ENCODE measurements at regions not wholly inside any gene's neighbourhood (a gene's known extent, or its start where the extent isn't known, plus 50 kb on each side); places are given as distances from the start of the nearest gene placed in this dataset.

DNA sequence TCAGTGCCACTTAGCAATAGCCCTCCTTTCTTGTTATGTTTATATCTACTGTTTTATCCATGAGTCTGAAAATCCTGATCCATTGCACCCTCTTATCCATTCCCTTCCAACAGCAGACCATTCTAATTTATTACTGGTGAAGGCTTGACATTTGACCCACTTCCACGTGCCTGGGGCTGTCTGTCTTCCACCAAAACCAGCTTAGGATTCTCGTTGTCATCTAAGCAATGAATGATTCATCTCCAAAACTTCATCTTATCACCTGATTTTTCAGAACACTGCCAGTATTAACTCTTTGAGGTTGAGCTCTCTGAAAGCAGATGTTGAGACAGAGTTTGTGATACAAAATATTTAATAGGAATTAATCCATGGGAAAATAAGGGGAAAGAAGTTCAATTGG is 277.8 kb upstream of the FBXL7 start:
- intact Hi-C loops (cut with DNase I) = no loop called here
- TF ChIP-seq, protein P1, sequence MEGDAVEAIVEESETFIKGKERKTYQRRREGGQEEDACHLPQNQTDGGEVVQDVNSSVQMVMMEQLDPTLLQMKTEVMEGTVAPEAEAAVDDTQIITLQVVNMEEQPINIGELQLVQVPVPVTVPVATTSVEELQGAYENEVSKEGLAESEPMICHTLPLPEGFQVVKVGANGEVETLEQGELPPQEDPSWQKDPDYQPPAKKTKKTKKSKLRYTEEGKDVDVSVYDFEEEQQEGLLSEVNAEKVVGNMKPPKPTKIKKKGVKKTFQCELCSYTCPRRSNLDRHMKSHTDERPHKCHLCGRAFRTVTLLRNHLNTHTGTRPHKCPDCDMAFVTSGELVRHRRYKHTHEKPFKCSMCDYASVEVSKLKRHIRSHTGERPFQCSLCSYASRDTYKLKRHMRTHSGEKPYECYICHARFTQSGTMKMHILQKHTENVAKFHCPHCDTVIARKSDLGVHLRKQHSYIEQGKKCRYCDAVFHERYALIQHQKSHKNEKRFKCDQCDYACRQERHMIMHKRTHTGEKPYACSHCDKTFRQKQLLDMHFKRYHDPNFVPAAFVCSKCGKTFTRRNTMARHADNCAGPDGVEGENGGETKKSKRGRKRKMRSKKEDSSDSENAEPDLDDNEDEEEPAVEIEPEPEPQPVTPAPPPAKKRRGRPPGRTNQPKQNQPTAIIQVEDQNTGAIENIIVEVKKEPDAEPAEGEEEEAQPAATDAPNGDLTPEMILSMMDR (IDR thresholded peaks at IDR 0.05) = no peak
- no peaks in the 10 kb centered on the region for H3K36me3 ChIP-seq
- no peaks in the 10 kb centered on the region for H3K9me3 ChIP-seq
- no peak for DNase-seq
- H3K9ac ChIP-seq (ENCODE audit: low read depth in 2 of 2, low read length in 2 of 2) = no peak overlapping the region
- no peak overlapping the region for H3K27ac ChIP-seq
- H3K27me3 ChIP-seq = no peaks in the 10 kb centered on the region
- no peaks in the 10 kb centered on the region for H3K4me1 ChIP-seq
- H3K4me3 ChIP-seq = no peak overlapping the region

- no peak for DNase-seq
- no peaks in the 10 kb centered on the region for H3K36me3 ChIP-seq
- H3K4me1 ChIP-seq = no peaks in the 10 kb centered on the region
- no peaks in the 10 kb centered on the region for H3K27me3 ChIP-seq
- H3K9ac ChIP-seq (ENCODE audit: low read depth in 2 of 2, low read length in 2 of 2) = no peak overlapping the region
- H3K9me3 ChIP-seq = no peaks in the 10 kb centered on the region
- TF ChIP-seq, protein P1 (IDR thresholded peaks at IDR 0.05) = no peak
- intact Hi-C loops (cut with DNase I) = no loop called here
- H3K4me3 ChIP-seq = no peak overlapping the region
- H3K27ac ChIP-seq = no peak overlapping the region
Observed at GRCh38 chr5:15220642-15221173, 279.3 kb upstream of the FBXL7 start.

DNA sequence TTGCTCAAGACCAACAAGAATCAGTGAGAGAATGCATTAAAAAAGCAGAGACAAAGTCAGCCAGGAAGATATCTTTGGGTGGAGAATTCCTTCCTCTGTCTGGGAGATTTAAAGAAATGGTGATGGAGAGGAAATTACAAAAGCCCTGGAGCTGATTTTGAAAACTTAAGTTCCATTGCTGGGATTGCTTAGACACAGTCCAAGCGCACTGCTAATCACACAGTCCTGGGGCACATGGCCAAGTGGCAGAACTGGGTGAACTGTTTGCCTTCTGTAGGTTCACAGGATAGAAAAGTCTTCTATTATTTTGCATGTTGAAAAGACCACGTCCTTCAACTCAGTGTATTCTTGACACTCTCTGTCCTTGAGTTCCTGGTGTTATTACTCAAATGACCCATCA is 284.9 kb upstream of the FBXL7 start:
- Histone ChIP-seq H3K9ac (ENCODE audit: low read depth in 2 of 2, low read length in 2 of 2) (no peak overlapping the region), H3K9me3 (no peaks in the 10 kb centered on the region), H3K4me3 (no peak overlapping the region), H3K4me1 (no peaks in the 10 kb centered on the region), H3K27me3 (no peaks in the 10 kb centered on the region), H3K36me3 (no peaks in the 10 kb centered on the region), H3K27ac (no peak overlapping the region)
- no peak for DNase-seq
- intact Hi-C loops (cut with DNase I) = no loop called here
- TF ChIP-seq, protein P1 (IDR thresholded peaks at IDR 0.05) = no peak

GRCh38 chr5:15214010-15214409 is 286.0 kb upstream of the FBXL7 start:
- no peak overlapping the region for H3K27ac ChIP-seq
- TF ChIP-seq, protein P1 (IDR thresholded peaks at IDR 0.05) = no peak
- intact Hi-C loops (cut with DNase I) = no loop called here

DNA sequence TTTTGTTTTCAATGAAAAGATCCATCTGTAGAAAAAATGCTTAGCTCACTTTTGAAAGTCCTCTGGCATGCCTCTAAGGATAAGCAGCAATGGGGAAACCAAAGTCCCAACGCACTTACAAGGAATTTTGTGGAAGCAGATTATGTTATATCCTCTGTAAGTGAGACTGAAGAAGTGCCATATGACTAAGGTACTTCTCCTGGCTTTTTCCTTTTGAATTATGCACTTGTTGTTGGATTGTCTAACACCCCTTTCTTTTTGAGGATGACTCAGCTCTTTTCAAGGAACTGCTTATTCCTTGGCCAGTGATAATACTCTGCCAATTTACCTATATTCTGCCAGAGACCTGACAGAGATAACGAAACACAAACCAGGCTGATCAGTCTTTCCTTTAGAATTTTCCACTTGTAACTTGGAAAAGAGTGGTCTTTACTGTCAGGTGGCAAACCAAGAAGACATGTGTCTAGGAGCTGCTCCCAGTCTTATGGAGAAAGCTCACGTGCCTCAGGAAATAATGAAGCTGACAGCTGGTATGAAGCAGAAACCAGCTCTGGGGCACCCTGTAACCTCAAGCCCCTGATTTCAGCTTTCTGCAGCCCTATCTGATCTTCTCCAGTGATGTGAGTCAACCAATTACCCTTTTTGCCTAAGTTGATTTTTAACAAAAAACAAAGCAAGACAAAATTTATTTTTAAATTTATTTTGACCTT is 290.8 kb upstream of the FBXL7 start:
- TF ChIP-seq, protein P1 (IDR thresholded peaks at IDR 0.05) = no peak
- DNase-seq = no peak
- no peaks in the 10 kb centered on the region for H3K4me1 ChIP-seq
- intact Hi-C loops (cut with DNase I) = no loop called here
- H3K4me3 ChIP-seq = no peak overlapping the region
- no peaks in the 10 kb centered on the region for H3K36me3 ChIP-seq
- H3K9ac ChIP-seq (ENCODE audit: low read depth in 2 of 2, low read length in 2 of 2) = no peak overlapping the region
- H3K9me3 ChIP-seq = no peaks in the 10 kb centered on the region
- H3K27me3 ChIP-seq = no peaks in the 10 kb centered on the region
- H3K27ac ChIP-seq = no peak overlapping the region

More at GRCh38 chr5:15214010-15214409, 286.0 kb upstream of the FBXL7 start:
- Histone ChIP-seq H3K4me1 (no peaks in the 10 kb centered on the region), H3K36me3 (no peaks in the 10 kb centered on the region), H3K4me3 (no peak overlapping the region), H3K9me3 (no peaks in the 10 kb centered on the region), H3K27me3 (no peaks in the 10 kb centered on the region), H3K9ac (ENCODE audit: low read depth in 2 of 2, low read length in 2 of 2) (no peak overlapping the region)
- no peak for DNase-seq
